GM18520 (cell line): ENCODE measurements at regions not wholly inside any gene's neighbourhood (a gene's known extent, or its start where the extent isn't known, plus 50 kb on each side); places are given as distances from the start of the nearest gene placed in this dataset.
"Not testable (repeated sequence)": the region's sequence is repeated elsewhere in the genome, so short reads cannot be mapped to it uniquely, and the experiment has no call there.

Experiments used
- ATAC-seq: cut with Tn5 transposase; IDR thresholded peaks from one replicate; pipeline ENCODE4 v1.9.1; 2021; ENCODE audit not compliant: unreplicated experiment

DNA sequence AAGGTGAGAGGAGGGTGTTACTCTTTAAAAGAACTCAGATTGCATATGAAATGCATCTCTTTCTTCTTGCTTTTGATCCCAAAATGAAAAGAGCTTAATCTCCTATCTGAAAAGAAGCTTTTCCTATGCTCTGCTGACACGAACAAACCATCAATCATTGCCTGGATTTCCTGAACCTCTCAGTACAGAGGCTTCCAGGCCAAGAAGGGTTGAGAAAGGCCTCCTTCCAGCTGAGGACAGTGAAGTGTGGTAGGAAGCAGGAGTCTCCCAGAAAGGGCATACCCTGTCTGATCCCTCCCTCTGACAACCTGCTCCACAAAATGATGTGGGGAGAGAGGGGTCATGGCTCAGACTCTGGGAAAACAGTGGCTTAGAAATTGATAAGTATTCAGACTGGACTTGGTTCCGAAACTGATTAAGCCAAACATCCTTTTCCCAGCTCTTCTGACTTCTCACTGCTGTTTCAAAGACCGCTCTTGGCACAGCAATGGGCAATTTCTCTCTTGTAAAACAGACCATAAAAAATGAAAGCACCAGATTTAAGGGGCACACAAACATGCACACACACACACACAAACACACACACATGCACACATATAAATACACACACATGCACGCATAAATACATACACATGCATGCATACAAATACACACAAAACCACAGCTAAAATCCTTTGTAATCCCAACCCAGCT, 310.3 kb downstream of the SIPA1L2 start:
- ATAC-seq = no peak

- no peak for ATAC-seq
Observed at GRCh38 chr1:232319072-232319471, 310.9 kb downstream of the SIPA1L2 start.

DNA sequence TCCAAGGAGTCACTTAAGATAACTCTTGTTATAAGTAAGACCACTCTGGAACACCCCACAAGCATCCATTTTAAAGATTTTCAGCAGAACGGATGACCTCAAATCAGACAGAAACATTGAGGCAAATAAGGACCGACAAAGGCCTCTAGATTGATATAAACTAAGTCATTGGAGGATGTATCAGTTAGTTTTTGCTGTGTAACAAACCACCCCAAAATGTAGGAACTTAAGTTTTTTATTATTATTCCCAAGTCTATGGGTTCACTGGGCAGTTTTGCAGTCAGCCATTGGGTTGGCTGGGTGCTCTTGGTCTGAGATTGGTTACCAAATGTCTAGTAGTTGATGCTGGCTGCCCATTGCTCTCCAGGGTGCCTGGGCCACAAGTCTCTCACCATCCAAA, 311.8 kb downstream of the SIPA1L2 start:
- no peak for ATAC-seq

- no peak for ATAC-seq
Observed at GRCh38 chr1:232317350-232317749, 312.6 kb downstream of the SIPA1L2 start.

DNA sequence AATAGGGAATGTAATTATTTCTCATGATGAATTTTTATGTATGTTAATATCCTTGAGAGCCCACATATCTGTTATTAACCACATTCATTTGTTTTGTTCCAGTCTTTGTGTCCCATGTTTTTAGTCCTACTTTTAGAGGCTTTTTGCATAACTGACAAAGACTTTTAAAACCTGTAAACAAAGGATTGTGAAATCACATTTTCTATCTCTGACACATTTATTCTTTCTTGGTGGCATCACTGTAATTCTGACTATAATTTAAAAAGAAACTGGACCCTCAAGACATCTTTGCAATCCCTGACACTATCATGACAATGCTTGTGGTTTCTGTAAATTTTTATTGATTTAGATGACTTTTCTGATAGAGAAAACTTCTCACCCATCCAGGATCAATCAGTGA, 313.1 kb downstream of the SIPA1L2 start:
- no peak for ATAC-seq

DNA sequence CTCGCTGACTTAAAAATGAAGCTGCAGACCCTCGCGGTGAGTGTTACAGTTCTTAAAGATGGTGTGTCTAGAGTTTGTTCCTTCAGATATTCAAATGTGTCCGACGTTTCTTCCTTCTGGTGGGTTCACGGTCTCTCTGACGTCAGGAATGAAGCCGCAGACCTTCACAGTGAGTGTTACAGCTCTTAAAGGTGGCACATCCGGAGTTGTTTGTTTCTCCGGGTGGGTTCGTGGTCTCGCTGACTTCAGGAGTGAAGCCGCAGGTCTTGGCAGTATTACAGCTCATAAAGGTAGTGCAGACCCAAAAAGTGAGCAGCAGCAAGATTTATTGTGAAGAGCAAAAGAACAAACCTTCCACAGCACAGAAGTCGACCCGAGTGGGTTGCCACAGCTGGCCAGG, 316.1 kb downstream of the SIPA1L2 start:
- not testable (repeated sequence) for ATAC-seq

DNA sequence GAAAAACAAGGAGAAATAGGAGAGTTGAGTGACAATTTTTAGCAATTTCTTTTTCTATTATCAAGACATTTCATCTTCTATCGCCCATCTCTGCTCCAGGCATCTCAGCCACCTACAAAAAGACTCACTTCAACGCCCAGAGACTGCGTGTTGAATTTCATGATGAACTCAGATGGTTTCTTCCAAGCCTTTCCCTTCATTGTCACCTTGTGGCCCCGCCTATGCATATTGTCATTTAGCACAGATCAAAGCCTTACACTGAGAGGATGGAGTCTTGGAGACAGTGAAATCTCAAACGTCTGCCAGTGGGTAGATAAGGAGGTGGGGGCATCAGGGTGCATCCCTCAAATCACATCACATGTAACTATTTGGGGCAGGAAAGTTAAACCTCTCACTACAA, 319.4 kb downstream of the SIPA1L2 start:
- no peak for ATAC-seq

DNA sequence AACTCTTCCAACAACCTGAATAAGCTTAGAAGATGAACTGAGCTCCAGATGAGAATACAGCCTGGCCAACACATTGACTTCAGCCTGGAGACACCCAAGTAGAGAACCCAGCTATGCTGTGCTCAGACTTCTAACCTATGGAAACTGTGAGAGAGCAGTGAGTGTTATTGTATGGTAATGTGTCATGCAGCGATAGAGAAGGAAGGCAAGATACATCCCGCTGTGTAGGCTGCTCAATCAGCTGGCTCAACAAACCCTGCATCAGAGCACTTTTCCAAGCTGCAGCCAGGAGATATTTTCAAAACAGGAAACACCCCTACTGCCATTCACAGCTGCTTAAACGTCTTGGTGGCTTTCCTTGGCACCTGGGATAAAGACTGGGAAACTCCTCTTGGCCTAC, 321.3 kb downstream of the SIPA1L2 start:
- ATAC-seq = no peak

DNA sequence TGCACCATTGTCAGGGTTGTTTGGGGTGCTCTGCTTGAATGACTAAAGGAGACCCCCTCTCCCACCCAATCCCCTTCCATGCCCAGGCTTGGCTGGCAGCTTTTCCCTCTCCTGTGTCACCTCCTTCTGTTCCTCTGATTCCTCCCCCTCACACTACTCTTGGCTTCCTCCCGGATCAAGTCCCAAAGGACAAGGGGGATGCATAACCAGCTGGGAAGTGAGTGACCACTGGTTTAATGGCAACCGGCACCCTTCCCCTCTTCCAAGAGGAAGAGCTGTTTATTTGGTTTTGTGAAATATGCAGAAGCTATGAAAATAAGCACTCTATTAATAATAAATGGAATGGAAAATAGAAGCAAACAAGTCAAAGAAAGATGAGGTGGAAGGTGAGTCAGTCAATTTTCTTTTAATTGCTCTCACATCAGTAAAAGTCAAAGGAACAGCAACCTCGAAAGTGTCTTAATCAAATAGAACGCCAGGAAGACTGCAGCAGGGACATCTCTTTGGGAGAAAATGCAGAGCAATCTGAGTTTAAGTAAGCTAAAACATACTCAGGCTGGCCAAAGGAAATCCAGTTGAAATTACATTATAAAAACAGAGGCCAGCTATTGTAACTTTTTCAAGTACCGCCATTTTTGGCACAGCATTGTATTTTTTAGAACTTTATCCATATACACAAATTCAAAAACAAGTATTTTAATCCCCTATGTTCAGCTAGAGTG, 322.5 kb downstream of the SIPA1L2 start:
- ATAC-seq = no peak

GRCh38 chr1:232306269-232306961, 323.5 kb downstream of the SIPA1L2 start:
- no peak for ATAC-seq

DNA sequence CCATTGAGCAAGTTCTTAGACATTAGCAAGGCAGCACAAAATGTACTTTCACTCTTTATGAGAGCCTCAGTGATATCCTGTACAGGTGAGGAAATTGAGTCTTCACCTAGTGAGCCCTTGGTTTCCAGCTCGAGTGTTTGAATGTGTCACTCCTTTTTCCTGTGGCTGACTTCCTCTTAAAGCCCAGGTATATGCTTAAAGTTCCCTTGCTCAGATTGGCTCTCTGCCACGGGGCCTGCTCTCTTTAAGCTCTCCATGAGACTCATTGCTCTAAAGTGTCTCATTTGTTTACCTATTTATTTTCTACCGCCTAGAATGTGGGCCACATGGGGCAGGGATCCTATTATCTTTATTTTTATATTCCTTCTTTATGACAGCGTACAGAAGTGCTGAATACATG, 324.9 kb downstream of the SIPA1L2 start:
- no peak for ATAC-seq

DNA sequence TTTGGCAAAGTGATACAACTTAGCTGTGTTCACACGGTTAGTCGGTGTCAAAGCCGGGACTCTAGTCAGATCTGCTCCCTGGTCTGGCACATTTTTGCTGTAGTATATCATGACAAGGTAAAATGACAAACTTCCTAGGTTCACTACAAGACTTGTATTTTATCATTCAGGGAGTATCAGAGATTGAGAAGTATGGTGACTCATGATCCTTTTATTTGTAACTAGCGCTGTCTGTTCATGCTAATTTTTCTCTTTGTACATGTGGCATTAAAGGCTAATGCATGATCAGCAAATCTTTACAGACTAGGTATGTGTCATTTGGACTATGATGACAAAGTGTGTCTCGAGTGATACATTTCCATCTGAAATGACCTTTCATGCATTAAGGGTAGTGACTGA, 326.7 kb downstream of the SIPA1L2 start:
- ATAC-seq = no peak

GRCh38 chr1:232302376-232303221, 327.3 kb downstream of the SIPA1L2 start:
- no peak for ATAC-seq

DNA sequence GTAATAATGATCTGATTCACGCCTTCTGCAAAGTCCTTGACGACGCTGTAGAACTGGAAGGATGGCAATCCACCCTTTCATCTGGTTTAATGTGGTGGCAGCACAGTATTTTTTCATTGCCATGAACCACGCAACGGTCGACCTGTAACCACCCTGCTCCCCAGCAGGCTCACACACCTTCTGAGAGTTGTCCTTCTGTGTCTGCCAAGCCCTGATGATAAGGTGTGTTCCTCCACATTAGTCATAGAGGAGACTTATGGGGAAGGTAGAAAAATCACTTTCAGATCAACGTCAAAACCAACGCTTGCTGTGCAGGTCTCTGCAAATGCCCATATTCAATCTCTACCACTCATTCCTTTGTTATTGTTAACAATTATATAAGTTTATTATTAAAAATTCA, 328.7 kb downstream of the SIPA1L2 start:
- ATAC-seq = no peak

DNA sequence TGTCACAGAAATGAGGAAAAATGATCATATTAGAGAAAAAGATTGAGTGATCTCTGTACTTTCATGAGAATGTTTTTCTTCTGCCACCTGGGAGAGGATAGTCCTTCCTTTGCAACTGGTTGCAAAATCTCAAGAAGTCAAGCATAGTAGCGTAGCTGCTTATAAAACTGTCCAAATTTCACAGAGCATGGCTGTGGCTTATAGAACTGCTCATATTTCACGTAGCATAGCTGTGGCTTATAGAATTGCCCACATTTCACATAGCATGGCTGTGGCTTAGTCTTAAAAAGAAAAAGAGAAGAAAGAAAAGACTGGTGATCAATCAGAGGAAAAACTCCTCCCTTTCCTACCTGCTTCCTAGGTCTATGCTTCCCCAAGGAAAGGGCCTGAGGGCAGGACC, 329.5 kb downstream of the SIPA1L2 start:
- no peak for ATAC-seq

GRCh38 chr1:232296461-232296860, 333.5 kb downstream of the SIPA1L2 start:
- no peak for ATAC-seq

DNA sequence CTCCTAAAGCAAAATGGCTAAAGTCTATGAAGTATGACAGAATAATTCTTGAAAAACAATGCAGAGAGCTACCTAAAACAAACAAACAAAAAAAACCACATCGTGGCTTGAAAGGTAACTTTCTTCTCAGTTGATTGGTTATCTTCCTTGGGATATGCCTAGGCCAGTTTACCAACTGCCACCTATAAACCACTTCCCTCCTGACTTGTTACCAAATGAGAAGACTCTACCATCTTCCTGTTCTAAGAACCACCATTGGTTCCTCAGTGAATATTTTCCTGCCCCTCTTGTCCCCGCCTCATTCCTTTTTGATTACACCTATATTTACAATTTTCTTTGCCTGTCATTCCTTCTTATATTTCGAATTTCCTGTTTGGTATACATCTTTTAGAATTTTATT, 336.6 kb downstream of the SIPA1L2 start:
- no peak for ATAC-seq

- ATAC-seq = no peak
Observed at GRCh38 chr1:232292818-232293217, 337.1 kb downstream of the SIPA1L2 start.

DNA sequence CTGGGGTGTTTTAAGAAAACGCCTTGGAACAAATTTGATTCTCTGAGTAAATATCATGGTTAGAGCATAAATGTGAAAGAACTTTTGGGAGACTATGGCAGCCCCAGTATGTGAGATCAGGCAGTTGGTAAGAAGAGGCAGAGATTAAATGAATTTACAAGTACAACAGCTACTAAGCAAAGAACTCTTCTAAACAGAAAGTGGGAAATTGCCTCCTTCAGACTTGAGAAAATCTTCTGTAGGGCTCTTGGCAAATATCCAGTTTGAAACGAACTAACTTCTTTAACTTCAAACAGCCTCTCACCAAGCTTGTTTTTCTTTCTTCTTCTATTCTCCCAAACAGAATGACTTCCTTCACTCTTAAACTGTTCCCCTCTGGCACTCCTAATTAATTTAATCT, 337.7 kb downstream of the SIPA1L2 start:
- no peak for ATAC-seq

GRCh38 chr1:232291681-232292080, 338.3 kb downstream of the SIPA1L2 start:
- no peak for ATAC-seq

- ATAC-seq = no peak
Observed at GRCh38 chr1:232291261-232291660, 338.7 kb downstream of the SIPA1L2 start.
